ENCODE measurements at regions not wholly inside any gene's neighbourhood (a gene's known extent, or its start where the extent isn't known, plus 50 kb on each side); places are given as distances from the start of the nearest gene placed in this dataset.

- TF ChIP-seq EZH2 (IDR thresholded peaks at IDR 0.05; ENCODE audit: insufficient read depth, poor library complexity, severe bottlenecking): no peak
- no peak for TF ChIP-seq EZH2phosphoT487 (IDR thresholded peaks at IDR 0.05; ENCODE audit: insufficient read depth, low read depth)
- Histone ChIP-seq H3K9me3 (ENCODE audit: low read depth) (no peaks in the 10 kb centered on the region), H3K79me2 (ENCODE audit: insufficient read depth) (no peaks in the 10 kb centered on the region), H3K9ac (no peak overlapping the region), H3K4me3 (no peak overlapping the region), H4K20me1 (ENCODE audit: insufficient read depth) (no peaks in the 10 kb centered on the region), H3K4me2 (ENCODE audit: unreplicated experiment) (no peak overlapping the region), H3K4me1 (ENCODE audit: insufficient read depth) (0 out of 2 replicates have a peak, but pooled peaks cover 3% of the 10 kb centered on the region), H3F3A (ENCODE audit: insufficient read depth) (no peaks in the 10 kb centered on the region), H3K27me3 (replicated peaks; ENCODE audit: insufficient read depth) (peaks cover 79% of the 10 kb centered on the region), H3K36me3 (ENCODE audit: low read depth) (no peaks in the 10 kb centered on the region), H3K9me2 (ENCODE audit: insufficient read depth) (no peaks in the 10 kb centered on the region), H3K27ac (no peak overlapping the region), H2AFZ (no peak overlapping the region)
- DNase-seq: no peak
- in situ Hi-C loops (cut with MboI): no loop called here
- WGBS, 2 experiments (ENCODE audit: low coverage in 1 of 2, low lambda C conversion rate in 2 of 2, missing lambda C conversion rate in 2 of 2): 48 to 50% methylated on average over 6 of the region's 6 CpGs
Measured at GRCh38 chr10:101287997-101288635, 58.9 kb upstream of the LBX1 start.

- no peak overlapping the region for H3K4me2 ChIP-seq (ENCODE audit: unreplicated experiment)
- no peak overlapping the region for H2AFZ ChIP-seq
- H3K9me3 ChIP-seq (ENCODE audit: low read depth): no peaks in the 10 kb centered on the region
- no peaks in the 10 kb centered on the region for H3K79me2 ChIP-seq (ENCODE audit: insufficient read depth)
- H4K20me1 ChIP-seq (ENCODE audit: insufficient read depth): no peaks in the 10 kb centered on the region
- no peak overlapping the region for H3K4me3 ChIP-seq
- no peaks in the 10 kb centered on the region for H3K36me3 ChIP-seq (ENCODE audit: low read depth)
- no peak overlapping the region for H3K27ac ChIP-seq
- in situ Hi-C loops (cut with MboI): no loop called here
- TF ChIP-seq EZH2 (IDR thresholded peaks at IDR 0.05; ENCODE audit: insufficient read depth, poor library complexity, severe bottlenecking): no peak
- TF ChIP-seq EZH2phosphoT487 (IDR thresholded peaks at IDR 0.05; ENCODE audit: insufficient read depth, low read depth): no peak
- WGBS, 2 experiments (ENCODE audit: low coverage in 1 of 2, low lambda C conversion rate in 2 of 2, missing lambda C conversion rate in 2 of 2): 76 to 90% methylated on average over 3 of the region's 3 CpGs
- no peaks in the 10 kb centered on the region for H3F3A ChIP-seq (ENCODE audit: insufficient read depth)
- no peak overlapping the region for H3K9ac ChIP-seq
- no peak for DNase-seq
- no peaks in the 10 kb centered on the region for H3K9me2 ChIP-seq (ENCODE audit: insufficient read depth)
- 0 out of 2 replicates have a peak, but pooled peaks cover 3% of the 10 kb centered on the region for H3K4me1 ChIP-seq (ENCODE audit: insufficient read depth)
- H3K27me3 ChIP-seq (replicated peaks; ENCODE audit: insufficient read depth): peaks cover 79% of the 10 kb centered on the region
Measured at GRCh38 chr10:101289541-101289940, 60.3 kb upstream of the LBX1 start.

GRCh38 chr10:101290431-101290830 is 61.2 kb upstream of the LBX1 start:
- H3K4me3 ChIP-seq: no peak overlapping the region
- H3K79me2 ChIP-seq (ENCODE audit: insufficient read depth): no peaks in the 10 kb centered on the region
- no peak for DNase-seq
- peaks cover 73% of the 10 kb centered on the region for H3K27me3 ChIP-seq (replicated peaks; ENCODE audit: insufficient read depth)
- 74 to 82% methylated on average over 10 of the region's 10 CpGs for WGBS, 2 experiments (ENCODE audit: low coverage in 1 of 2, low lambda C conversion rate in 2 of 2, missing lambda C conversion rate in 2 of 2)
- no peak overlapping the region for H2AFZ ChIP-seq
- H3K4me2 ChIP-seq (ENCODE audit: unreplicated experiment): no peak overlapping the region
- no peak for TF ChIP-seq EZH2 (IDR thresholded peaks at IDR 0.05; ENCODE audit: insufficient read depth, poor library complexity, severe bottlenecking)
- no peak for TF ChIP-seq EZH2phosphoT487 (IDR thresholded peaks at IDR 0.05; ENCODE audit: insufficient read depth, low read depth)
- no peak overlapping the region for H3K9ac ChIP-seq
- no peaks in the 10 kb centered on the region for H3K9me3 ChIP-seq (ENCODE audit: low read depth)
- no peak overlapping the region for H3K27ac ChIP-seq
- no peaks in the 10 kb centered on the region for H3F3A ChIP-seq (ENCODE audit: insufficient read depth)
- 0 out of 2 replicates have a peak, but pooled peaks cover 3% of the 10 kb centered on the region for H3K4me1 ChIP-seq (ENCODE audit: insufficient read depth)
- in situ Hi-C loops (cut with MboI): no loop called here
- H3K36me3 ChIP-seq (ENCODE audit: low read depth): no peaks in the 10 kb centered on the region
- H3K9me2 ChIP-seq (ENCODE audit: insufficient read depth): no peaks in the 10 kb centered on the region
- no peaks in the 10 kb centered on the region for H4K20me1 ChIP-seq (ENCODE audit: insufficient read depth)

- Histone ChIP-seq H3K9ac (no peak overlapping the region), H3K4me1 (ENCODE audit: insufficient read depth) (0 out of 2 replicates have a peak, but pooled peaks cover 3% of the 10 kb centered on the region), H3K4me2 (ENCODE audit: unreplicated experiment) (no peak overlapping the region), H3K27me3 (replicated peaks; ENCODE audit: insufficient read depth) (peaks cover 72% of the 10 kb centered on the region), H3K36me3 (ENCODE audit: low read depth) (no peaks in the 10 kb centered on the region), H2AFZ (0 out of 2 replicates have a peak overlapping the region, but pooled peaks have one; percentile 90), H3K9me3 (ENCODE audit: low read depth) (no peaks in the 10 kb centered on the region), H4K20me1 (ENCODE audit: insufficient read depth) (no peaks in the 10 kb centered on the region), H3K9me2 (ENCODE audit: insufficient read depth) (no peaks in the 10 kb centered on the region), H3F3A (ENCODE audit: insufficient read depth) (no peaks in the 10 kb centered on the region), H3K79me2 (ENCODE audit: insufficient read depth) (no peaks in the 10 kb centered on the region), H3K4me3 (no peak overlapping the region; the same call in 1 of the 2 replicates), H3K27ac (no peak overlapping the region)
- no peak for DNase-seq
- in situ Hi-C loops (cut with MboI): no loop called here
- TF ChIP-seq EZH2phosphoT487 (IDR thresholded peaks at IDR 0.05; ENCODE audit: insufficient read depth, low read depth) (no peak), EZH2 (IDR thresholded peaks at IDR 0.05; ENCODE audit: insufficient read depth, poor library complexity, severe bottlenecking) (peak; percentile 30)
- WGBS, 2 experiments (ENCODE audit: low coverage in 1 of 2, low lambda C conversion rate in 2 of 2, missing lambda C conversion rate in 2 of 2): 57 to 58% methylated on average over 8 of the region's 8 CpGs
Measured at GRCh38 chr10:101290881-101291280, 61.6 kb upstream of the LBX1 start.
